Activated naive CD4-positive, alpha-beta T cell treated with Interleukin-2 at 50 U/mL for 16 hours (primary cell): ENCODE measurements at regions not wholly inside any gene's neighbourhood (a gene's known extent, or its start where the extent isn't known, plus 50 kb on each side); places are given as distances from the start of the nearest gene placed in this dataset.

Experiments used
- DNase-seq: peaks from one replicate; pipeline ENCODE4 v3.0.0-alpha.2; 2020

- DNase-seq = no peak
Measured at GRCh38 chr6:14930366-14930989, 315.4 kb upstream of the JARID2 start.

GRCh38 chr6:14932485-14933182 lies 313.2 kb upstream of the JARID2 start:
- no peak for DNase-seq

- no peak for DNase-seq
Measured at GRCh38 chr6:14933183-14933544, 312.7 kb upstream of the JARID2 start.

GRCh38 chr6:14934013-14934412 lies 311.9 kb upstream of the JARID2 start:
- no peak for DNase-seq

GRCh38 chr6:14934844-14935243 lies 311.0 kb upstream of the JARID2 start:
- no peak for DNase-seq

GRCh38 chr6:14936861-14937260 lies 309.0 kb upstream of the JARID2 start:
- no peak for DNase-seq

- no peak for DNase-seq
Measured at GRCh38 chr6:14943116-14943515, 302.8 kb upstream of the JARID2 start.

GRCh38 chr6:14944593-14944992 lies 301.3 kb upstream of the JARID2 start:
- no peak for DNase-seq

GRCh38 chr6:14945461-14946185 lies 300.2 kb upstream of the JARID2 start:
- DNase-seq = no peak

GRCh38 chr6:14946753-14947152 lies 299.1 kb upstream of the JARID2 start:
- no peak for DNase-seq

- DNase-seq = no peak
Measured at GRCh38 chr6:14948586-14949245, 297.2 kb upstream of the JARID2 start.

- DNase-seq = no peak
Measured at GRCh38 chr6:14950103-14950969, 295.5 kb upstream of the JARID2 start.

- DNase-seq = no peak
Measured at GRCh38 chr6:14950970-14951276, 294.9 kb upstream of the JARID2 start.

GRCh38 chr6:14951704-14952103 lies 294.2 kb upstream of the JARID2 start:
- no peak for DNase-seq

GRCh38 chr6:14953836-14954235 lies 292.0 kb upstream of the JARID2 start:
- DNase-seq = no peak

- DNase-seq = no peak
Measured at GRCh38 chr6:14957355-14958059, 288.4 kb upstream of the JARID2 start.

GRCh38 chr6:14959324-14959885 lies 286.5 kb upstream of the JARID2 start:
- no peak for DNase-seq

GRCh38 chr6:14964556-14965270 lies 281.2 kb upstream of the JARID2 start:
- DNase-seq = no peak

GRCh38 chr6:14965424-14966075 lies 280.3 kb upstream of the JARID2 start:
- no peak for DNase-seq

- no peak for DNase-seq
Measured at GRCh38 chr6:14966096-14966905, 279.6 kb upstream of the JARID2 start.
